Neuron (in vitro differentiated cells): ENCODE measurements at regions not wholly inside any gene's neighbourhood (a gene's known extent, or its start where the extent isn't known, plus 50 kb on each side); places are given as distances from the start of the nearest gene placed in this dataset.

Experiments used
- H2AFZ ChIP-seq: one replicate; pipeline ENCODE4 v1.6.1; 2013; ENCODE audit warnings: low read depth, mild to moderate bottlenecking, inconsistent platforms, low read length, moderate library complexity
- H3K27me3 ChIP-seq: one replicate; pipeline ENCODE4 v1.6.1; 2013; ENCODE audit warnings: low read length; ENCODE audit not compliant: insufficient read depth
- H3K36me3 ChIP-seq: one replicate; pipeline ENCODE4 v1.6.1; 2013; ENCODE audit warnings: low read length; ENCODE audit not compliant: insufficient read depth
- H3K4me1 ChIP-seq: one replicate; pipeline ENCODE4 v1.6.1; 2013; ENCODE audit warnings: low read length; ENCODE audit not compliant: insufficient read depth
- H3K4me3 ChIP-seq: 2 replicates; pipeline ENCODE4 v1.5.1; 2013; ENCODE audit warnings: mild to moderate bottlenecking, low read length, moderate library complexity
- H3K9me3 ChIP-seq: one replicate; pipeline ENCODE4 v1.6.1; 2013; ENCODE audit warnings: low read length

DNA sequence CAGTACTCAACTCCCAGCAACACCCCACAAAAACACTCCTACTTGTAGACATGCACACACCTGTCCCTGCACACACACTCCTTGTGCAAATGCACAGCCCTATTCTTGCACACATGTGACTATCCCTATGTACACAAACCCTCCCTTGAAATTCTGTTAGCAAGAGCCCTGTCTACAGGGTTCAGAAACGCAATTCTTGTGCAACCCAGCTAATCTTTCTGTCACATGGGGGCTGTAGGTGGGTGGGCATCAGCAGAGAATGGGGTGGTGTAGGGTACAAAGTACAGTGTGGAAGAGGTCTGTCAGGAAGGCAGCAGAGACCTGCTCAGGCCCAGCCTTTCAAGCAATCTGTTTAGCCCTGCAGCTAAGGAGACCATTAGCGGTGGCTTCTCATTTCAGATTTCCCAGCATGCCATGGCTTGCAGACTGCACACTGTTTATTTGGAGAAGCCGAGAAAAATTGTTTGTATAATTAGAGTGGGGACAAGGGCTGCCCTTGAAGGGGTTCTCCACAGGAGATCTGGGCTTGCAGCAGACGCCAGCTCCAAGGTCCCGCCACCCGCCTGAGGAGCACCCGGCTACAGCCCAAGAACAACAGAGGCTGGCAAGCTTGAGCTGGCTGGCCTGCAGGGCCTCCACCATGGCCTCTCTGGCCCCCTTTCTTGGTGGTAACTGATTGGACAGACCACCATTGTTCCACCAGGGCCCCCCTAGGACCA is 144.0 kb upstream of the PJA1 start:
- H3K9me3 ChIP-seq: no peaks in the 10 kb centered on the region
- H3K36me3 ChIP-seq: no peaks in the 10 kb centered on the region
- H3K27me3 ChIP-seq: peaks cover 5% of the 10 kb centered on the region
- no peak overlapping the region for H2AFZ ChIP-seq
- H3K4me3 ChIP-seq: no peak overlapping the region
- H3K4me1 ChIP-seq: peaks cover 5% of the 10 kb centered on the region

GRCh38 chrX:69307756-69308155 is 142.5 kb upstream of the PJA1 start:
- Histone ChIP-seq H3K36me3 (no peaks in the 10 kb centered on the region), H3K27me3 (peaks cover 5% of the 10 kb centered on the region), H2AFZ (no peak overlapping the region), H3K4me1 (peaks cover 5% of the 10 kb centered on the region), H3K9me3 (no peaks in the 10 kb centered on the region), H3K4me3 (no peak overlapping the region)

- peaks cover 9% of the 10 kb centered on the region for H3K27me3 ChIP-seq
Measured at GRCh38 chrX:69307029-69307428, 141.8 kb upstream of the PJA1 start.

GRCh38 chrX:69306063-69306404 is 140.8 kb upstream of the PJA1 start:
- no peak overlapping the region for H3K4me3 ChIP-seq
- peaks cover 5% of the 10 kb centered on the region for H3K4me1 ChIP-seq
- no peaks in the 10 kb centered on the region for H3K9me3 ChIP-seq
- no peak overlapping the region for H2AFZ ChIP-seq
- H3K27me3 ChIP-seq: peaks cover 9% of the 10 kb centered on the region
- no peaks in the 10 kb centered on the region for H3K36me3 ChIP-seq

More at GRCh38 chrX:69307029-69307428, 141.8 kb upstream of the PJA1 start:
- peaks cover 5% of the 10 kb centered on the region for H3K4me1 ChIP-seq
- no peak overlapping the region for H2AFZ ChIP-seq
- H3K4me3 ChIP-seq: no peak overlapping the region
- no peaks in the 10 kb centered on the region for H3K9me3 ChIP-seq
- no peaks in the 10 kb centered on the region for H3K36me3 ChIP-seq

DNA sequence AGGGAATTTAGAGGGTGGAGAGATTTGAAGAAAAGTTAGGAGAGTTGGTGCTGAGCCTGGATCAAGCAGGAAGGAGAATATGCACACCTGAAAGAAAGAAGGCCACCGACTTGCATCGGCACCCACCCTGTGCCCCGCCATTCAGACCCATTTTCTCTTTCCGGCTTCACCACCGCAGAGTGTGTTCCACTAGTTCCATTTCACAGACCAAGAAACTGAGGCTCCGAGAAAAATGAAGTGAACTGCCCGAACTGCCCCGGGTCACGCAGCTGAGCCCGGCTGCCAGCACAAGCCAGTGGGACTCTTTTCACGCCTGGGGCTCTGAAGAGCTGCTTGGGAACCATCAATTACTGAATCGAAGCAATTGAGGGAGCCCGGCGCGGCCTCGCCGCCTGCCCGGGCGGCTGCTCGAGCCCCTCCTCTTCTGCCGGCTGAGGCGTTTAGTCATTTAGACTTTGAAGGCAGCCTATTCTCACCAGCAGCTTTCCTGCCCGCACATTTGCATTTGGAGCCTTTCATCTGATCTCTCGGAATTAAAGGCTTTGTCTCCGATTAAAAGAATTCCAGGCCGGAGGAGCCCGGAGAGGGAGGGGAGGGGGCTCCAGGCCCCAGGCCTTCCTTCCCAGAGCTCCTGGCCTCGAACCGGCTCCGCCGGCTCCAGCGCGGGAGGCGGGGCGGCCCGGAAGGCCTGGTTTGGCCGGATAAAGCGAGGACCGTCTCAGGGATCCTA is 140.2 kb upstream of the PJA1 start:
- H3K4me1 ChIP-seq: peaks cover 5% of the 10 kb centered on the region
- peak overlapping the region; percentile 29 for H2AFZ ChIP-seq
- H3K36me3 ChIP-seq: no peaks in the 10 kb centered on the region
- H3K9me3 ChIP-seq: no peaks in the 10 kb centered on the region
- peaks cover 7% of the 10 kb centered on the region for H3K27me3 ChIP-seq
- no peak overlapping the region for H3K4me3 ChIP-seq

DNA sequence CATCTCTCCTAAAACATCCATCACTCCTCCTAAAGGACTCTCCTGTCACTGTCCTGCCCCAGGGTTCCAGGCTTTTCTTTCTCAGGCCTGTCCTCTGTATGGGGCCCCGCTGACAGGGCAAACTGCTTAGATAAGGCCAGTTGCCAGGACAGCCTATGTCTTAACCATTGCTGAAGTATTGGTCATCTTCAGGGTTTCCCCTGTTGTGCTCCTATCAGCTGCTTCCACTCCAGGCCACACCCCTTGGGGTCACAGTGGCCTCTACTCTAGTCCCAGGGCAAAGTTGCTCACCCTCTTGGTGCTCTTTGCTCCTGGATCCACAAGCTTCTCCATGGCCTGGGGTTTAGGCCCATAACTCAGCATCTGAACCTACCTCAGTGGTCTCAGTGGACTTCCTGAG is 138.0 kb upstream of the PJA1 start:
- no peak overlapping the region for H2AFZ ChIP-seq
- H3K4me1 ChIP-seq: peaks cover 5% of the 10 kb centered on the region
- no peak overlapping the region for H3K4me3 ChIP-seq
- no peaks in the 10 kb centered on the region for H3K9me3 ChIP-seq
- no peaks in the 10 kb centered on the region for H3K36me3 ChIP-seq
- H3K27me3 ChIP-seq: peaks cover 4% of the 10 kb centered on the region

DNA sequence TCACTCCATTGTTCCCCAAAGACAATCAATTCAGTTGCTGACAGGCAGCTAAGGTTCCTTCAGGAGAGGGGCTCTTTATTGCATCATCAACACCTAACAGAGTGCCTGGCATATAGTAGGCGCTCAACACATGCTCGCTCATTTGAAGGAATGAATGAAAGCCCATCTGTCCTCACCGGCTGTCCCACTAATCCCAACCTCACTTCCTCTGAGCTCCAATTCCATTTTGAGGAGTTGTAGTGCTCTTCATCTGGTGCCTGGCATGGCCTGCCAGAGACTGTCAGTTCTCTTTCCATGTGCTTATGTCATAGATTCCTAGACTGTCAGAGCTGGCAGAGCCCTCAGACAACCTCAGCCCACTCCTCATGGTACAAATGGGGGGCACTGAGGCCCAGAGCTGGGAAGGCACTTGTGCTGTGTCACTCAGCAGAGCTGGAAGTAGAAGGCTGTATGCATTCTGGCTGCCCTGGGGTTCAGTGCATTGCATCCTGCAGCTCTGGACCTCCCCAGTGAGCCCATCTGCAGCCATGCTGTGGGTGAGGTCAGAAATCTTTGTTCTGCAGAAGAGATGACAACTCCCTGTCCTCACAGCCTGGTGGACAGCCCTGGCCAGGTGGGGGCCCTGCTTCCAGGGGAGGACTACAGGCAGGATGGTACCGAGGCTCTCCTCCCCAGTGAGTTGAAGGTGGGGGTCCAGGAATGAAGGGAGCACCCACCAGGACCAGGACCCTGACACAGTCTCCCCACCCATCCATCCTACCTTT is 134.9 kb upstream of the PJA1 start:
- H3K4me1 ChIP-seq: no peaks in the 10 kb centered on the region
- H3K9me3 ChIP-seq: no peaks in the 10 kb centered on the region
- no peak overlapping the region for H2AFZ ChIP-seq
- no peaks in the 10 kb centered on the region for H3K36me3 ChIP-seq
- H3K4me3 ChIP-seq: no peak overlapping the region
- peaks cover 4% of the 10 kb centered on the region for H3K27me3 ChIP-seq

DNA sequence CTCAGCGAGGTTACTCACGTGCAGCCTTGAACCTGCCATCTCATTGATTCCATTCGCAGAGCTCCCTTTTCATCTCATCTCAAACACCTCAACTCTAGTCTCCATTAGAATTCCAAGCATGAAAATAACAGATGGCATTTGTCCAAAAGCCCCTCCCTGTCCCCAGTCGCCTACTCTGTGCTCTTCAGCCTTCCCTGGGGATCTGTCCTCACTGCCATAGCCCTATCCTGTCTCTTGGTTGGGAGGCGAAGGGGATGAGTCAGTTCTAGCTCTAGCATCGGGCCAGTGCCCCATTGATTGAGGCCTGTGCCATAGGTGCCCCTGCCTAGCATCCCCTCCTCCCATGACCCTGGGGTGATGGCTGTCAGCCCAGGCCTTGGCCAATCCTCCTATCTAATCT is 134.0 kb upstream of the PJA1 start:
- Histone ChIP-seq H3K36me3 (no peaks in the 10 kb centered on the region), H3K4me1 (no peaks in the 10 kb centered on the region), H3K4me3 (no peak overlapping the region), H3K27me3 (peaks cover 4% of the 10 kb centered on the region), H2AFZ (no peak overlapping the region), H3K9me3 (no peaks in the 10 kb centered on the region)

GRCh38 chrX:69298466-69299140 is 133.3 kb upstream of the PJA1 start:
- no peaks in the 10 kb centered on the region for H3K4me1 ChIP-seq
- H3K36me3 ChIP-seq: no peaks in the 10 kb centered on the region
- peaks cover 4% of the 10 kb centered on the region for H3K27me3 ChIP-seq
- H3K9me3 ChIP-seq: no peaks in the 10 kb centered on the region
- no peak overlapping the region for H3K4me3 ChIP-seq
- H2AFZ ChIP-seq: no peak overlapping the region

- H2AFZ ChIP-seq: no peak overlapping the region
- H3K27me3 ChIP-seq: peaks cover 1% of the 10 kb centered on the region
- no peaks in the 10 kb centered on the region for H3K36me3 ChIP-seq
- H3K4me1 ChIP-seq: no peaks in the 10 kb centered on the region
- no peaks in the 10 kb centered on the region for H3K9me3 ChIP-seq
- H3K4me3 ChIP-seq: no peak overlapping the region
Measured at GRCh38 chrX:69297506-69297905, 132.3 kb upstream of the PJA1 start.

- Histone ChIP-seq H2AFZ (no peak overlapping the region), H3K27me3 (no peaks in the 10 kb centered on the region), H3K4me1 (no peaks in the 10 kb centered on the region), H3K36me3 (no peaks in the 10 kb centered on the region), H3K4me3 (no peak overlapping the region), H3K9me3 (no peaks in the 10 kb centered on the region)
Measured at GRCh38 chrX:69293776-69294601, 128.7 kb upstream of the PJA1 start.

DNA sequence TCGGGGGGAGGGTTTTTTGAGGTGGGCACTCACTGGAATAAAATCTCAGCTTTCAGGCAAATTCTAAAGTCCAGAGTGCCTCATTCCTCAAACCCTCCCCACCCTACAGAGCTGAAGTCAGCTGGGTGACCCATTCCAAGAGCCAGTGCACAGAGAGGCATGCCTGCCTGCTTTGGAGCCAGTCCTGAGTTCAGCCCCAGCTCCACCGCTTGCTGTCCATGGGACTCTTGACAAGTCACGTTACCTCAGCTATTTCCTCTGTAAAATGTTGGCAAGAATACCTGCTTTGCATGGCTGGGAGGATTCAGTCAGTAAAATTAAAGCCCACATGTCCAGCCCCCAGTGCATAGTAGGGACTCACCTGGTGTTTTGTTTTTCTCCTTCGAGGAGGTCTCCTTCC is 125.9 kb upstream of the PJA1 start:
- Histone ChIP-seq H3K4me3 (no peak overlapping the region), H3K36me3 (no peaks in the 10 kb centered on the region), H3K27me3 (no peaks in the 10 kb centered on the region), H3K4me1 (no peaks in the 10 kb centered on the region), H3K9me3 (no peaks in the 10 kb centered on the region), H2AFZ (no peak overlapping the region)
